ENCODE measurements at regions not wholly inside any gene's neighbourhood (a gene's known extent, or its start where the extent isn't known, plus 50 kb on each side); places are given as distances from the start of the nearest gene placed in this dataset.

DNA sequence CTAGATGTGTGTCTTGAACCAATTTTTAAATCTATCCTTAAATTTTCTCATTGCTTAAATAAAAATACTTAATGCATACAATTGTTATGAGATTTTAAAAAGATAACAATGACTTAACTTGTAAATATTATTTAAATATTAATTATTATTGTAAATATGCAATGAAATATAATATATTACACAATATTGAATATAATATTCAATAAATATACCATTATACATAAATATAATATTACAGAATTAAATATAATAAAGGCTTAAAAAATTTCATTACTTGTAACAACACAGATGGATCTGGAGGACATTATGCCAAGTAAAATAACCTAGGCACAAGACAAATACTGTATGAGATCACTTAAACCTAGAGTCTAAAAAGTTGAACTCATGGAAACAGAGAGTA is 1532.3 kb downstream of the PCDH9 start:
- TF ChIP-seq EZH2 (IDR thresholded peaks at IDR 0.05; ENCODE audit: insufficient read depth, low read length): no peak
- TF ChIP-seq, protein P1, sequence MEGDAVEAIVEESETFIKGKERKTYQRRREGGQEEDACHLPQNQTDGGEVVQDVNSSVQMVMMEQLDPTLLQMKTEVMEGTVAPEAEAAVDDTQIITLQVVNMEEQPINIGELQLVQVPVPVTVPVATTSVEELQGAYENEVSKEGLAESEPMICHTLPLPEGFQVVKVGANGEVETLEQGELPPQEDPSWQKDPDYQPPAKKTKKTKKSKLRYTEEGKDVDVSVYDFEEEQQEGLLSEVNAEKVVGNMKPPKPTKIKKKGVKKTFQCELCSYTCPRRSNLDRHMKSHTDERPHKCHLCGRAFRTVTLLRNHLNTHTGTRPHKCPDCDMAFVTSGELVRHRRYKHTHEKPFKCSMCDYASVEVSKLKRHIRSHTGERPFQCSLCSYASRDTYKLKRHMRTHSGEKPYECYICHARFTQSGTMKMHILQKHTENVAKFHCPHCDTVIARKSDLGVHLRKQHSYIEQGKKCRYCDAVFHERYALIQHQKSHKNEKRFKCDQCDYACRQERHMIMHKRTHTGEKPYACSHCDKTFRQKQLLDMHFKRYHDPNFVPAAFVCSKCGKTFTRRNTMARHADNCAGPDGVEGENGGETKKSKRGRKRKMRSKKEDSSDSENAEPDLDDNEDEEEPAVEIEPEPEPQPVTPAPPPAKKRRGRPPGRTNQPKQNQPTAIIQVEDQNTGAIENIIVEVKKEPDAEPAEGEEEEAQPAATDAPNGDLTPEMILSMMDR (IDR thresholded peaks at IDR 0.05; ENCODE audit: insufficient read depth, low read depth, low read length): no peak

All from astrocyte (in vitro differentiated cells and primary cell).